Glomerular endothelial cell (primary cell): ENCODE measurements at regions not wholly inside any gene's neighbourhood (a gene's known extent, or its start where the extent isn't known, plus 50 kb on each side); places are given as distances from the start of the nearest gene placed in this dataset.

Experiments
- DNase-seq: peaks from one replicate; pipeline ENCODE4 v3.0.0-alpha.2; 2011; ENCODE audit warnings: low read depth, low spot score; ENCODE audit errors: extremely low read depth

GRCh38 chr1:72869873-72870272 is 587.5 kb upstream of the NEGR1 start:
- DNase-seq, result no peak

GRCh38 chr1:72869441-72869840 is 587.1 kb upstream of the NEGR1 start:
- no peak for DNase-seq

GRCh38 chr1:72851597-72851996 is 569.3 kb upstream of the NEGR1 start:
- no peak for DNase-seq

GRCh38 chr1:72848997-72849396 is 566.7 kb upstream of the NEGR1 start:
- no peak for DNase-seq

- DNase-seq, result no peak
Observed at GRCh38 chr1:72847651-72848050, 565.3 kb upstream of the NEGR1 start.

- DNase-seq, result no peak
Observed at GRCh38 chr1:72846476-72847278, 564.3 kb upstream of the NEGR1 start.

GRCh38 chr1:72845981-72846380 is 563.6 kb upstream of the NEGR1 start:
- DNase-seq, result no peak

GRCh38 chr1:72845381-72845780 is 563.0 kb upstream of the NEGR1 start:
- no peak for DNase-seq

- no peak for DNase-seq
Observed at GRCh38 chr1:72837781-72838180, 555.4 kb upstream of the NEGR1 start.

GRCh38 chr1:72830606-72831390 is 548.5 kb upstream of the NEGR1 start:
- no peak for DNase-seq

GRCh38 chr1:72827278-72827677 is 544.9 kb upstream of the NEGR1 start:
- no peak for DNase-seq

GRCh38 chr1:72804541-72804940 is 522.2 kb upstream of the NEGR1 start:
- DNase-seq, result no peak

- no peak for DNase-seq
Observed at GRCh38 chr1:72781038-72781437, 498.7 kb upstream of the NEGR1 start.

GRCh38 chr1:72780212-72780611 is 497.9 kb upstream of the NEGR1 start:
- DNase-seq, result no peak

- no peak for DNase-seq
Observed at GRCh38 chr1:72777918-72778317, 495.6 kb upstream of the NEGR1 start.

GRCh38 chr1:72763481-72763880 is 481.1 kb upstream of the NEGR1 start:
- no peak for DNase-seq

GRCh38 chr1:72759486-72759885 is 477.1 kb upstream of the NEGR1 start:
- DNase-seq, result no peak

GRCh38 chr1:72757843-72758242 is 475.5 kb upstream of the NEGR1 start:
- no peak for DNase-seq

- DNase-seq, result no peak
Observed at GRCh38 chr1:72745413-72745812, 463.1 kb upstream of the NEGR1 start.

- no peak for DNase-seq
Observed at GRCh38 chr1:72734415-72734814, 452.1 kb upstream of the NEGR1 start.

GRCh38 chr1:72724951-72725861 is 442.9 kb upstream of the NEGR1 start:
- DNase-seq, result no peak
